IMR-90 (cell line): ENCODE measurements at regions not wholly inside any gene's neighbourhood (a gene's known extent, or its start where the extent isn't known, plus 50 kb on each side); places are given as distances from the start of the nearest gene placed in this dataset.

Experiments
- BHLHE40 ChIP-seq: fragments of 150-350 bp; IDR thresholded peaks from 2 replicates; pipeline ENCODE4 v1.6.1; 2016; ENCODE audit warnings: mild to moderate bottlenecking, low read depth, low read length
- CEBPB ChIP-seq: IDR thresholded peaks from 2 replicates; pipeline ENCODE4 v1.6.1; 2012; ENCODE audit warnings: low read depth, low read length, improper control_type of control experiment
- POLR2A ChIP-seq: IDR thresholded peaks from 2 replicates; pipeline ENCODE4 v1.6.1; 2012; ENCODE audit warnings: mild to moderate bottlenecking, low read depth, low read length
- TF ChIP-seq, protein P1 (sequence below): conservative IDR thresholded peaks from 2 replicates; pipeline ENCODE4 v1.5.1; 2012; ENCODE audit warnings: mild to moderate bottlenecking, low read depth, low read length, improper control_type of control experiment

DNA sequence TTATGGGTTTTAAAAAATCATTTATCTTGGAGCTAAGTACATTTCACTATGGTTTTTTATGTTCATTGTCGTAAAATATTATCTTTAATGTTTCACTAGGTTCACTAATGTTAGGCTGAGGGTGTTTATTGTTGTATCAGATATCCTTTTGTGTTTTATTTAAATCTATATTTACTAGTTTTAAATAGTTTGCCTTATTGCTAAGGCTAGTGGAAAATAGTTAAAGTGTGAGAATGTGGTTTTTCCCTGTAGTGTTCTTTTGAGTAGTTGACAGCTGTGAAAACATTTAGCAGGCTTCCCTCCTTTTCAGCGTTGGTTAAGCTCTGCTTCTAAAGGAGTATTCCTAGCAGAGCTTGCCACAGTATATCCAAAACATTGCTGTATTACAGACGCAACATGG is 139.0 kb downstream of the TM9SF2 start:
- TF ChIP-seq, protein P1, sequence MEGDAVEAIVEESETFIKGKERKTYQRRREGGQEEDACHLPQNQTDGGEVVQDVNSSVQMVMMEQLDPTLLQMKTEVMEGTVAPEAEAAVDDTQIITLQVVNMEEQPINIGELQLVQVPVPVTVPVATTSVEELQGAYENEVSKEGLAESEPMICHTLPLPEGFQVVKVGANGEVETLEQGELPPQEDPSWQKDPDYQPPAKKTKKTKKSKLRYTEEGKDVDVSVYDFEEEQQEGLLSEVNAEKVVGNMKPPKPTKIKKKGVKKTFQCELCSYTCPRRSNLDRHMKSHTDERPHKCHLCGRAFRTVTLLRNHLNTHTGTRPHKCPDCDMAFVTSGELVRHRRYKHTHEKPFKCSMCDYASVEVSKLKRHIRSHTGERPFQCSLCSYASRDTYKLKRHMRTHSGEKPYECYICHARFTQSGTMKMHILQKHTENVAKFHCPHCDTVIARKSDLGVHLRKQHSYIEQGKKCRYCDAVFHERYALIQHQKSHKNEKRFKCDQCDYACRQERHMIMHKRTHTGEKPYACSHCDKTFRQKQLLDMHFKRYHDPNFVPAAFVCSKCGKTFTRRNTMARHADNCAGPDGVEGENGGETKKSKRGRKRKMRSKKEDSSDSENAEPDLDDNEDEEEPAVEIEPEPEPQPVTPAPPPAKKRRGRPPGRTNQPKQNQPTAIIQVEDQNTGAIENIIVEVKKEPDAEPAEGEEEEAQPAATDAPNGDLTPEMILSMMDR: no peak
- TF ChIP-seq BHLHE40 (no peak), CEBPB (no peak), POLR2A (no peak)
